ENCODE measurements at regions not wholly inside any gene's neighbourhood (a gene's known extent, or its start where the extent isn't known, plus 50 kb on each side); places are given as distances from the start of the nearest gene placed in this dataset.
A peak's percentile ranks its signal among the peaks of the same experiment; 100 is the strongest.

GRCh38 chr5:98468188-98468869 is 305.1 kb upstream of the RGMB start:
- DNase-seq, result no peak

DNA sequence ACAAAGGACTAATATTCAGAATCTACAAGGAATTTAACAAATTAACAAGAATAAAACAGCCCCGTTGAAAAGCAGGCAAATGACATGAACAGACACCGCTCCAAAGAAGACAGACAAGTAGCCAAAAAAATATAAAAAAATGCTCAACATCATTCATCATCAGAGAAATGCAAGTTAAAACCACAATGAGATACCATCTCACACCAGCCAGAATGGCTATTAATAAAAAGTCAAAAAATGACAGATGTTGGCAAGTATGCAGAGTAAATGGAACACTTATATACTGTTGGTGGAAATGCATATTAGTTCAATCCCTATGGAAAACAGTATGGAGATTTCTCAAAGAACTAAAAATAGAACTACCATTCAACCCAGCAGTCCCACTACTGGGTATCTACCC is 302.7 kb upstream of the RGMB start:
- DNase-seq, result no peak

DNA sequence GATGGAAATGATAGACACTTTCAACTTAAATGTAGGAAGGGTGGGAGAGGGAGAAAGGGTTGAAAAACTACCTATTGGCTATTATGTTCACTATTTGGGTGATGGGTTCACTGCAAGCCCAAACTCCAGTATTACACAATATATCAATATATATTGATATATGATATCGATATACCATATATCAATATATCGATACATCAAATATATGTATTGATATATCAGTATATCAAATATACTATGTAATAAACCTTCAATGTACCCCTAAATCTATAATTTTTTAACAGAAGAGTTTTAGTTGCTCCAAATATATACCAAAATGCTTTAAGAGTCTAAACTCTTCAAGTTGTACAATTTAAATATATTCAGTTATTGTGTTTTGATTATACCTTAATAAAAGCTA is 302.0 kb upstream of the RGMB start:
- no peak for DNase-seq

- DNase-seq, result no peak
Observed at GRCh38 chr5:98474216-98474615, 299.2 kb upstream of the RGMB start.

GRCh38 chr5:98474782-98475181 is 298.7 kb upstream of the RGMB start:
- no peak for DNase-seq

- DNase-seq, result no peak
Observed at GRCh38 chr5:98482321-98483300, 290.9 kb upstream of the RGMB start.

DNA sequence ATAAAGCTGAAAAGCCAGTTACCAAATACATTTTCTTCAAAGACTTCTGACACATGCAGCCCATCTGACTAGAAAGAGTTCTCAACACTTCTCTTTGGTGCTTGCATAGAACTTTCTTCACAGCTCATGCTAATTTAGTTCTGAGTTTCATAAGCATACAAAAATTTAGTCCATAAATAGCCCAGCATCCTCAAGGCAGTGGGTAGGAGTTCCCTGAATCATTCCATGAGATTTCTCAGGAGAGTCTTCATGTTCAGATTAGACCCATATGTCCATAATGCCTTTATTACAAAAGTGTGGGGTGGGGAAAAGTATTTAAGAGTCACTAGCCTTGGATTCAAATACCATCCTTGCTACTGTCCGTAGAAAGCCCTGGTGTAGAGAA is 290.2 kb upstream of the RGMB start:
- DNase-seq, result no peak

DNA sequence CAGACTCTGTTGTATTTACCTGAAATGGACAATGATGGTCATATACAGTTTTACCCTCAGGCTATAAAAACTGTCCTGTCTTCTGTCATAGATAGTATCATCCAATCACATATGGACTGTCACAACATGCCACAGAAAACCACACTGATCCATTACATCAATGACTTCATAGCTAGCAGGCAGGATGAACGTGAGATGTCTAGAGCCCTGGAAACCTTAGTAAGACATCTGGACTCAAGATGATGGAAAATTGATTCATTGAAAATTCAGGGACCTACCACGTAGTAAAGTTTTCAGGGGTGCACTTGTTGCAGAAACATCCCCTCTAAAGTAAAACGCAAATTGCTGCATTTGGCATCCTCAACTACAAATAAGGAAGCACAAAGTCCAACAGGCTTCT is 284.4 kb upstream of the RGMB start:
- DNase-seq, result no peak

- DNase-seq, result no peak
Observed at GRCh38 chr5:98490348-98490747, 283.1 kb upstream of the RGMB start.

GRCh38 chr5:98492258-98492657 is 281.2 kb upstream of the RGMB start:
- DNase-seq, result no peak

DNA sequence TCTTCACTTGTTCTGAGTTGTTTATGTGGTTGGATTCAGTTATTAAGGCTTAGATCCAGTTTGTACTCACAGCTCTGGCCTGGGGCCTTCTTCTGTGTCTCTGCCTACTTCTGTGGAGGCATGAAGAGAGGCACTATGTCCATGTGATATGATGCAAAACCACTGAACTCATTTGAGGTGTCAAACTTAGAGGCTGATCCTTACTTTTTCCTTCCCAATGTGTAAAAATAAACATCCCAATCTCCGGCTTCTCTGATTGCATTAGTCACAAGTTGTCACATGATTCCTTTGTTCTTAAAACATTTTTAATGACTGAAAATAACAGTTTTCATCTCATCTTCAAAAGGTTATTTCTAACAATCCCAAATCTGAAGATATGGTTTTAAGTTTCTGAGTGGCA is 276.0 kb upstream of the RGMB start:
- no peak for DNase-seq

DNA sequence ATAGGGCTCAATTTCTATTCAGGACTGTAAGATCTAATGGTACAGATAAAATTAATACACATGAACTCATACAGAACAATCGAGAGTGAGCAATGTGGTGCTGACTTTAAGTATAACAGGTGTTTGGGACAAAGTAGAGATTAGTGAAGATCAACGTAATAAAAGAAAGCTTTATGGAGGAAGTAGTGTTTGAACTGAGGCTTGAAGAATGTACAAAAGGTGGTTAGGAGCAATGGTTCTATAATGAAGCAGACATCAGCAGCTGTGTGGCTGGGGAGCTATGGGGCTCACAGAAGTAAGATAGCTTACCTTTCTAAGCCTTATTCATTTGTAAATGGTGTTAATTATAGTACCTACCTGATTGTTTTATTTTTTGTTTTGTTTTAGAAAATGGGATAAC is 275.4 kb upstream of the RGMB start:
- no peak for DNase-seq

DNA sequence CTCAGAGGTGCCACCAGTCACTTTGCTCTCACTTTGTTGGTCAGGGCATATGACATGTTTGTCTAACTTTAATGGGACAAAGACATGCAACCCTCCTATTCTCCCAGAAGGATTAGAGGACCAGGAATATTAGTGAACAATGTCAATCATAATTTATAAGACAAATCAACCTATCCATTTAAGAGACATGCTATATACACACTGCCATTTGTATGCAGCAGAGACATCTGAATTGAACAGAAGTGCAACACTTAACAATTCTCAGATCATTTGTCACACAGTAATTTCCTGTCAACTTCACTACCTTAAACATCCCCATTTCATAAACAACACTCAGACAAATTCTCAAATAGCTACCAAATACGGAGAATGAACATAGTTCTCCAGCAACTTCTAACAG is 273.6 kb upstream of the RGMB start:
- no peak for DNase-seq

DNA sequence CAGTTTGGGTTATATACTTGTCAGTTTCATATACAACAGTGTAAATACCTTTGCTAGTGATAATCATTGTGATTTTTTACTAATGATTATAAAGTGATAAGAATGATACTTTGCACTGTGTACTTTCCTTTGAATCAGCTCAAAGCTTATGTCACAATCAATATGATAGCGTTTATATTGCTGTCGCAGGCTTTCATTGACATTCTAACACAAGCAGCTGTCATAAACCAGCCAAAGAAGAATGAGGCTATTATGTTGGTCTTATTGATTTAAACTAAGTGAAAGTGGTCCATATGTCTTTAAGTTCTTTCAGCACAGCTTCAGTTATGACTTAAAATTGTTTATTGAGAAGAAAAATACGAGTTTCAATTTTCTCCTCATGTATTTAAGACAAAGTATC is 272.7 kb upstream of the RGMB start:
- no peak for DNase-seq

DNA sequence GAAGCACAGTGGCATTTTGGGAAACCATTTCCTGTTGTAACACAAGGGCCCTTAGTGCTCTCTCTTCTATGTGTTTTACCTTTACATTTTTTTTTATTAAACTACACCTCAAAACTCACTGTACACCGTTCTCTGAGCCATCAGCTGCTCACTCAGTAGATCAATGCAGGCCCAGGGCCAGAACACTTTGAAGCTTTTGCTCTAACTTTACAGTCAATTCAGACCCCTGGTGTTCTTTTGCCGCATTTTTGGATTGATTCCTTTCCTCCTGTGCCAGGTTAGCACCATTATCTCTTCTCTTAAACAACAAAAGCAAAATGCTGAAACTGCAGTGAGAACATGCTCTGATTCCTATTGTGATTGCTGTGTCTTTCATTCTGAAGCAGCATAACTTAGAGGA is 269.8 kb upstream of the RGMB start:
- DNase-seq, result no peak

DNA sequence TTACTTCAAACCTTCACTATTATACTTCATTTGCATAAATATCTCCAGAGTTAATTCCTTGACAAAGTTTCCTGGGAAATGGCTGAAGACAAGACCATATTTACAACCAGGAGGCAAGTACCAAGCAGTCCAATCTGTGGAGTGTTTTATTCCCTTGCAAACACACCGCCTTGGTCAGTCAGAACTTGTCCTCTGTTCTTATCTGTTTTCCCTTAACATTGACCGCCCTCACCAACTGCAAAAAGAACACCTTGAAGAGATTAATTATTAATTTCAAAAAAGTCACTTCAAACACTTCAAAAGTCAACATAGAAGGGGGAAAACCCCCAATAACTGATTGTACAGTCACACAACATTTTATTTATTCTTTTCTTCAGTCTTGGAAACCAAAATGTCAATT is 269.0 kb upstream of the RGMB start:
- no peak for DNase-seq

- peak; percentile 46 for DNase-seq
Observed at GRCh38 chr5:98510143-98510985, 263.1 kb upstream of the RGMB start.

- DNase-seq, result no peak
Observed at GRCh38 chr5:98513380-98513779, 260.1 kb upstream of the RGMB start.

GRCh38 chr5:98514215-98514614 is 259.2 kb upstream of the RGMB start:
- DNase-seq, result no peak

DNA sequence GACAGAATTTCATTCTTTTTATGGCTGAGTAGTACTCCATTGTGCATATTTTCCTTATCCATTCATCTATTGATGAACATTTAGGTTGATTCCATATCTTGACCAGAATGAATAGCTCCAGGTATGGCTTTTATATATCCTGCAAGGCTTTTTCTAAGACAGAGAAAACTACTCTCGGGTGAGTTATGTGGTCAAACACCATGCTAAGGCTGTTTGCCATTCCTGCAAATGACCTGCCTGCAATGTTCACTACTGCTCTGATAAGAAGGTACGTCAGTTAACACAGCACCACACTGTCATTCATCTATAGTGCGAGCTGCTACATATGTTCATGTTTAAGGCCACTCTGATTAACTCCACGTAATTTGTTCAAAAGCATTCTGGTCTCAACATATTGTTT is 256.8 kb upstream of the RGMB start:
- no peak for DNase-seq

DNA sequence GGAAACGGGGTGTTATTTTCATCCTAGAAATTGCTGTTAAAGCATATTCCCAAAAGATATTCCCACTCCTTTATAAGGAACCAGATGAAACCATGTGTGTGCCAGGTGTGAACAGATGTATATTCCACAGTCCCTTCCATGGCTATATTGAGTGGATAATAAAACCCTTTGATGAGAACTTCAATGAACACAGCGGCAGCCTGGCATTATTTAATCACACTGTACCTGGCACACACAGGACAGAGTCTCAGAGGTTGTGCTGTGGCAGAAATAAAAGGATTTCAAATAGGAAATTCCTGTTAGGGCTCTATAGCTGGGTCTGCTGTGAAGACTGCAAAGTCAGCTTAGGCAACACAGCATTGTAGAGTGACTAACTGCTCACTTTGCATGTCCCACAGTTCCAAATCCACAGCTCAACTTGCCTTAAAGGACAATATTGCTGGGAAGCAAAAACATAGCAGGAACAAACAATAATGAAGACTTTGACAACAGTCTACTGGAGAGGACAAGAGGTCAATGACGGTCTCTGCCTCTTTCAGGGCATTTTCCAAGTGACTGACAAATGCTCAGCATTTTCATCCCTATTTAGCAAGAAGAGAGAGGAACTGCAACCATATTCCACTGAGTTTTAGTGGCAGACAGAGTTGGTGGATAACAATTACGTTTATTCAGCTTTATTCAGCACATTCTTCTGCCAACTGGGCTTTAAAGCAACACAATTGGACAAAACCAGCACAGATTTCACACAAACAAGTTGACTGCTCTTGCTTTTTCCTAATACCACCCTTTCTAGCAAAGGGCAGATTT is 255.7 kb upstream of the RGMB start:
- no peak for DNase-seq

DNA sequence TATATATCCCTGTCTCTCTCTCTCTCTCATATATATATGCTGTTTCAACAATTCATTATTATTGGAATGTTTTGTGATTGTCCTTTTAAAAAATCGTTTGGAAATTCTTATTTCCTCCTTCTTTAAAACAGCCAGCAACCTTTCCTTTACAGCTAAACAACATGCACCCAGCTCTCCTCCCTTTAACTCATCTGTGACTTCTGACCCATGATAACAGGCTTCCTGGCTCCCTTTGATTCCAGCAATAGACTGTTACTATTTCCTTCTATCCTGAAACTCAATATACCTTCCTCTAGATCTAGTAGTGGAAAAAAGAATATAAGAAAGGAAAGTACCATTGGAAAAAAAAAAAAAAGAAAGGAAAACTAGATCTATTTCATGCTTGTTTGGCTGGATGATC is 254.7 kb upstream of the RGMB start:
- no peak for DNase-seq

DNA sequence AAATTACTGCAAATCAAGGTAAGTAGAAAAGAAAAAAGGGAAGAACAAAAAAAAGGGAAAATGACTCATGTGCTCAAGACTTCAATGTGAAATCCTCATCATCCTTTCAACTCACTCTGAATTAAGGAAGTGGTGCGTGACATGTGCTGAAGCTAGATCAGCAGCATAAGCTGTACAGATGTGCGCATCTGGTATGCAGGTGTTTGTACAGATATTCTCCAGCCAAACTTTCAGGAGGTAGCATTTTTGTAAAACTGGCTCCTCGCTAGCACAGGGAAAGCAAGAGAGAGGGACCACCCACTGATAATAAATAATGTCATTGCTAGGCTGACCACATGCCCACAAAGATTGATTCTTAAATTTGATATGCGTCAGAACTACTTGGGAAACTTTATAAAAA is 253.9 kb upstream of the RGMB start:
- DNase-seq, result no peak
